Caco-2 (cell line): ENCODE measurements at regions not wholly inside any gene's neighbourhood (a gene's known extent, or its start where the extent isn't known, plus 50 kb on each side); places are given as distances from the start of the nearest gene placed in this dataset.

Experiments
- BruUV-seq: library from RNA; stranded (reverse); fragments of 400-500 nt; replicated peaks from 2 replicates; lab custom pipeline; 2021; lab: Mats Ljungman, UMichigan
- CTCF ChIA-PET: fragments of 300-600 bp; sonication (Branson Sonifier 250); formaldehyde crosslinking; loops from one replicate; lab custom pipeline; 2022; ENCODE audit warnings: antibody characterized with exemption; lab: Charles Lee
- POLR2A ChIA-PET: fragments of 300-600 bp; sonication (Branson Sonifier 250); formaldehyde crosslinking; loops from one replicate; lab custom pipeline; 2022; ENCODE audit warnings: antibody characterized with exemption; lab: Charles Lee
- DNase-seq, 2 experiments: peaks; one replicate each; pipeline versions ENCODE4 v3.0.0 to v3.0.0-alpha.2; 2020 to 2022
- H3K27me3 ChIP-seq: replicated peaks from 2 replicates; pipeline ENCODE4 v1.6.0; 2011; ENCODE audit warnings: low read length; ENCODE audit not compliant: control insufficient read depth, insufficient read depth
- H3K36me3 ChIP-seq: 2 replicates; pipeline ENCODE4 v1.5.1; 2011; ENCODE audit warnings: low read length; ENCODE audit not compliant: control insufficient read depth, insufficient read depth
- H3K4me1 ChIP-seq: fragments of 250-450 bp; sonication (Bioruptor Pico); 2 replicates; pipeline ENCODE4 v1.5.1; 2020; ENCODE audit warnings: mild to moderate bottlenecking
- H3K4me3 ChIP-seq: 2 replicates; pipeline ENCODE4 v1.5.1; 2011; ENCODE audit warnings: low read depth, mild to moderate bottlenecking, control low read depth, low read length
- H3K9me3 ChIP-seq: fragments of 250-450 bp; sonication (Bioruptor Pico); 2 replicates; pipeline ENCODE4 v1.5.1; 2020; ENCODE audit warnings: mild to moderate bottlenecking, moderate library complexity
- H3K27ac Mint-ChIP-seq: one replicate; pipeline ENCODE4 v1.8.0; 2022; ENCODE audit warnings: mixed read lengths; ENCODE audit not compliant: unreplicated experiment
- H3K27me3 Mint-ChIP-seq: one replicate; pipeline ENCODE4 v1.8.0; 2022; ENCODE audit warnings: mixed read lengths; ENCODE audit not compliant: insufficient read depth, unreplicated experiment
- H3K36me3 Mint-ChIP-seq: one replicate; pipeline ENCODE4 v1.8.0; 2022; ENCODE audit warnings: mild to moderate bottlenecking, mixed read lengths; ENCODE audit not compliant: insufficient read depth, unreplicated experiment
- H3K4me1 Mint-ChIP-seq: one replicate; pipeline ENCODE4 v1.8.0; 2022; ENCODE audit warnings: low read depth, mixed read lengths; ENCODE audit not compliant: unreplicated experiment
- H3K4me3 Mint-ChIP-seq: one replicate; pipeline ENCODE4 v1.8.0; 2022; ENCODE audit warnings: mild to moderate bottlenecking, moderate library complexity, mixed read lengths; ENCODE audit not compliant: unreplicated experiment
- H3K9me3 Mint-ChIP-seq: one replicate; pipeline ENCODE4 v1.8.0; 2022; ENCODE audit warnings: mixed read lengths; ENCODE audit not compliant: unreplicated experiment
- intact Hi-C: fragments of 100-400 bp; cut with micrococcal nuclease; formaldehyde crosslinking; loops from one replicate; pipeline ENCODE4 v1.10.0; 2022; ENCODE audit not compliant: unreplicated experiment
- TF ChIP-seq, protein P1 (sequence below), 2 experiments: fragments of 200-600 bp in 1 of 2; IDR thresholded peaks; 1 replicate in 1 of 2; 2 replicates in 1 of 2; pipeline versions ENCODE4 v1.5.1 to v1.8.0; 2011 to 2022; ENCODE audit warnings: antibody characterized with exemption in 1 of 2, control low read depth in 1 of 2, inconsistent platforms in 1 of 2, low read depth in 1 of 2, low read length in 1 of 2, mild to moderate bottlenecking in 1 of 2, moderate library complexity in 1 of 2; ENCODE audit not compliant: insufficient read depth in 1 of 2, severe bottlenecking in 1 of 2, unreplicated experiment in 1 of 2

DNA sequence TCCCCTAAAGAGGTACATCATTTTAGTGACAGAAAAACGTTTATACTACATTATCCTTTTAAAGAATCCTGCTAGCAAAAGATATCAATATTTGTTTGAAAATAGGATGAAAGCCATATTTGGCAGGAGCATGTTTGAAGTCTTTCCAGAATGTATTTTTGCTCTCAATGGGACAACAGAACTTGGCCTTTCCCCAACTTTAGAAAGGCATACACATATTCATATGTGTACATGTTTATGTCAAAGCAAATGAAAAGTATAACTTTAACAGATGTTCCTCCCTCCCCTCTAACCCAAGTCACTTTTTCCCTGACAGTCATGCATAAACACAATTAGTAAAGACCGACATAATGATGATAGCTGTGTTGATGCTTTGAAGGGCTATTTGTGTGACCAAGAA, 427.8 kb upstream of the CDH6 start:
- Histone ChIP-seq H3K36me3 (no peaks in the 10 kb centered on the region), H3K27me3 (no peaks in the 10 kb centered on the region), H3K9me3 (peaks cover 3% of the 10 kb centered on the region; the same call in 1 of the 2 replicates), H3K4me3 (no peak overlapping the region), H3K4me1 (no peaks in the 10 kb centered on the region)
- intact Hi-C loops = no loop called here
- BruUV-seq = no TSS peak
- Mint-ChIP-seq H3K27ac (no peak overlapping the region), H3K36me3 (no peaks in the 10 kb centered on the region), H3K4me3 (no peak overlapping the region), H3K4me1 (no peaks in the 10 kb centered on the region), H3K9me3 (no peaks in the 10 kb centered on the region), H3K27me3 (no peaks in the 10 kb centered on the region)
- DNase-seq = no peak
- TF ChIP-seq, protein P1, sequence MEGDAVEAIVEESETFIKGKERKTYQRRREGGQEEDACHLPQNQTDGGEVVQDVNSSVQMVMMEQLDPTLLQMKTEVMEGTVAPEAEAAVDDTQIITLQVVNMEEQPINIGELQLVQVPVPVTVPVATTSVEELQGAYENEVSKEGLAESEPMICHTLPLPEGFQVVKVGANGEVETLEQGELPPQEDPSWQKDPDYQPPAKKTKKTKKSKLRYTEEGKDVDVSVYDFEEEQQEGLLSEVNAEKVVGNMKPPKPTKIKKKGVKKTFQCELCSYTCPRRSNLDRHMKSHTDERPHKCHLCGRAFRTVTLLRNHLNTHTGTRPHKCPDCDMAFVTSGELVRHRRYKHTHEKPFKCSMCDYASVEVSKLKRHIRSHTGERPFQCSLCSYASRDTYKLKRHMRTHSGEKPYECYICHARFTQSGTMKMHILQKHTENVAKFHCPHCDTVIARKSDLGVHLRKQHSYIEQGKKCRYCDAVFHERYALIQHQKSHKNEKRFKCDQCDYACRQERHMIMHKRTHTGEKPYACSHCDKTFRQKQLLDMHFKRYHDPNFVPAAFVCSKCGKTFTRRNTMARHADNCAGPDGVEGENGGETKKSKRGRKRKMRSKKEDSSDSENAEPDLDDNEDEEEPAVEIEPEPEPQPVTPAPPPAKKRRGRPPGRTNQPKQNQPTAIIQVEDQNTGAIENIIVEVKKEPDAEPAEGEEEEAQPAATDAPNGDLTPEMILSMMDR (IDR thresholded peaks at IDR 0.05; ENCODE audit: insufficient read depth in 1 of 2, low read depth in 1 of 2, low read length in 1 of 2, severe bottlenecking in 1 of 2, unreplicated experiment in 1 of 2) = no peak
- ChIA-PET CTCF (no interaction called here), POLR2A (no interaction called here)

DNA sequence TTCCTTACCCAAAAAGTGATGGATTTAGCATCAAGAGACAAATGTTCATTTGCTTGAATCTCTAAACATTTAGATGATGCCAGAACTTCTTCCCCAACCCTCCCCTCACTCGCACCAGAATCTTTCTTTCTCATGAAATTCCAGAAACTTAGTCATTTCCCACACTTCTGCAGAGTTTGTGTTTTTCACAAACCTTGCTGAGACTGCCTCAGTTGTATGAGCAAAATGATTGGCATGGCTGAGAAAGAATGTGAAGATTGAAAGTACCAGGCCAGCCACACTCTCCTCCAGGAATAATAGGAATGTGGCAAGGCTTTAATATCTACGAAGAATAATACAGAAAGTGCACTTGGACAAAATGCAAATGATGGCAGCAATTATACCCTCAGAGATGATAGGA, 428.3 kb upstream of the CDH6 start:
- CTCF ChIA-PET = no interaction called here
- no peak overlapping the region for H3K4me3 Mint-ChIP-seq

DNA sequence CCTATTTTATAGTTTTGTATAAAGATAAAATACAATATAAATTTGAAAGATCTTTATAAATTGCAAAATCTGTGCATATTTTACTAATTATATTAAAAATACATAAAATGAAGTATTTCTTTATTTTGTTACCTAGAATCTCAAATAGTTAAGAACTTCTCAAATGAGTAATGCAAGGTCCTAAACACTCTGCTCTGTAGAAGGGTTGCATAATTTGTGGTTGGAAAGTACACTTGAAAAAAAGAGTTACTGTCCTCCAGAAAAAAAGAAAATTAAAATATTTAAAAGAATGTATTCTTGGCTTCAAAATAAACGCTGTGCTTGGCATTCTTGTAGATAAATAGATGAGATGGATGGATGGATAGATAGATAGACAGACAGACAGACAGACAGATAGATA, 428.8 kb upstream of the CDH6 start:
- TF ChIP-seq, protein P1 (IDR thresholded peaks at IDR 0.05; ENCODE audit: insufficient read depth in 1 of 2, low read depth in 1 of 2, low read length in 1 of 2, severe bottlenecking in 1 of 2, unreplicated experiment in 1 of 2) = no peak
- Histone ChIP-seq H3K27me3 (no peaks in the 10 kb centered on the region), H3K36me3 (no peaks in the 10 kb centered on the region), H3K4me3 (no peak overlapping the region), H3K4me1 (no peaks in the 10 kb centered on the region), H3K9me3 (no peaks in the 10 kb centered on the region)
- ChIA-PET CTCF (no interaction called here), POLR2A (no interaction called here)
- no TSS peak for BruUV-seq
- Mint-ChIP-seq H3K27ac (no peak overlapping the region), H3K4me1 (no peaks in the 10 kb centered on the region), H3K4me3 (no peak overlapping the region), H3K9me3 (no peaks in the 10 kb centered on the region), H3K36me3 (no peaks in the 10 kb centered on the region), H3K27me3 (no peaks in the 10 kb centered on the region)
- intact Hi-C loops = no loop called here
- no peak for DNase-seq

More for the DNA sequence above, 428.3 kb upstream of the CDH6 start:
- Mint-ChIP-seq H3K27me3 (no peaks in the 10 kb centered on the region), H3K9me3 (no peaks in the 10 kb centered on the region), H3K4me1 (no peaks in the 10 kb centered on the region), H3K27ac (no peak overlapping the region), H3K36me3 (no peaks in the 10 kb centered on the region)
- POLR2A ChIA-PET = no interaction called here
- no peak for DNase-seq
- no peaks in the 10 kb centered on the region for H3K27me3 ChIP-seq
- no peaks in the 10 kb centered on the region for H3K36me3 ChIP-seq
- peaks cover under 1% of the 10 kb centered on the region; the same call in 1 of the 2 replicates for H3K9me3 ChIP-seq
- TF ChIP-seq, protein P1 (IDR thresholded peaks at IDR 0.05; ENCODE audit: insufficient read depth in 1 of 2, low read depth in 1 of 2, low read length in 1 of 2, severe bottlenecking in 1 of 2, unreplicated experiment in 1 of 2) = no peak
- H3K4me3 ChIP-seq = no peak overlapping the region
- intact Hi-C loops = no loop called here
- H3K4me1 ChIP-seq = no peaks in the 10 kb centered on the region
- no TSS peak for BruUV-seq
